ENCODE measurements at regions not wholly inside any gene's neighbourhood (a gene's known extent, or its start where the extent isn't known, plus 50 kb on each side); places are given as distances from the start of the nearest gene placed in this dataset.

GRCh38 chr11:69388661-69389060 lies 92.8 kb upstream of the LINC01488 start:
- no peak for TF ChIP-seq POLR2A (IDR thresholded peaks at IDR 0.05; ENCODE audit: low read depth, low read length)
- TF ChIP-seq, protein P1, sequence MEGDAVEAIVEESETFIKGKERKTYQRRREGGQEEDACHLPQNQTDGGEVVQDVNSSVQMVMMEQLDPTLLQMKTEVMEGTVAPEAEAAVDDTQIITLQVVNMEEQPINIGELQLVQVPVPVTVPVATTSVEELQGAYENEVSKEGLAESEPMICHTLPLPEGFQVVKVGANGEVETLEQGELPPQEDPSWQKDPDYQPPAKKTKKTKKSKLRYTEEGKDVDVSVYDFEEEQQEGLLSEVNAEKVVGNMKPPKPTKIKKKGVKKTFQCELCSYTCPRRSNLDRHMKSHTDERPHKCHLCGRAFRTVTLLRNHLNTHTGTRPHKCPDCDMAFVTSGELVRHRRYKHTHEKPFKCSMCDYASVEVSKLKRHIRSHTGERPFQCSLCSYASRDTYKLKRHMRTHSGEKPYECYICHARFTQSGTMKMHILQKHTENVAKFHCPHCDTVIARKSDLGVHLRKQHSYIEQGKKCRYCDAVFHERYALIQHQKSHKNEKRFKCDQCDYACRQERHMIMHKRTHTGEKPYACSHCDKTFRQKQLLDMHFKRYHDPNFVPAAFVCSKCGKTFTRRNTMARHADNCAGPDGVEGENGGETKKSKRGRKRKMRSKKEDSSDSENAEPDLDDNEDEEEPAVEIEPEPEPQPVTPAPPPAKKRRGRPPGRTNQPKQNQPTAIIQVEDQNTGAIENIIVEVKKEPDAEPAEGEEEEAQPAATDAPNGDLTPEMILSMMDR (IDR thresholded peaks at IDR 0.05; ENCODE audit: extremely low read depth in 1 of 2, insufficient read depth in 1 of 2, low read depth in 1 of 2, low read length in 2 of 2): no peak
- no peak for TF ChIP-seq EZH2 (IDR thresholded peaks at IDR 0.05; ENCODE audit: borderline replicate concordance, low read depth, low read length, severe bottlenecking)
- no peak for TF ChIP-seq POLR2AphosphoS5 (IDR thresholded peaks at IDR 0.05; ENCODE audit: insufficient read depth, low read depth, low read length)
- TF ChIP-seq MAX (IDR thresholded peaks at IDR 0.05; ENCODE audit: insufficient read depth, insufficient read length): no peak
